Right kidney (tissue), 1 donor: ENCODE measurements at regions not wholly inside any gene's neighbourhood (a gene's known extent, or its start where the extent isn't known, plus 50 kb on each side); places are given as distances from the start of the nearest gene placed in this dataset.
"Not testable (repeated sequence)": the region's sequence is repeated elsewhere in the genome, so short reads cannot be mapped to it uniquely, and the experiment has no call there.

Experiments used
- DNase-seq: peaks from one replicate; pipeline ENCODE4 v3.0.0-alpha.2; 2016

DNA sequence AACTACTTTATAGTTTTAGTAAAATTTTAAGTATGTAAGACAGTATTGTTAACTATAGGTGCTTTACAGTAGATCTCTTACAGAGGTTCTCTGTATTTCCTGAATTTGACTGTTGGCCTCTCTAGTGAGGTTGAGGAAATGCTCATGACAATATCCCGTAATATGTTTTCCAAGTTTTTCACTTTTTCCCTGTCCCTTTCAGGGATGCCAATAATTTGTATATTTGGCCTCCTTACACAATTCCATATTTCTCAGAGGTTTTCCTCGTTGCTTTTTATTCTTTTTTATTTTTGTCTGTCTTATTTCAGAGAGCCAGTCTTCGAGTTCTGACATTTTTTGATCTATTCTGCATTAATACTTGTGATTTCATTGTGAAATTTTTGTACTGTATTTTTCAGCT lies 233.7 kb upstream of the PDE3A start:
- DNase-seq = no peak

DNA sequence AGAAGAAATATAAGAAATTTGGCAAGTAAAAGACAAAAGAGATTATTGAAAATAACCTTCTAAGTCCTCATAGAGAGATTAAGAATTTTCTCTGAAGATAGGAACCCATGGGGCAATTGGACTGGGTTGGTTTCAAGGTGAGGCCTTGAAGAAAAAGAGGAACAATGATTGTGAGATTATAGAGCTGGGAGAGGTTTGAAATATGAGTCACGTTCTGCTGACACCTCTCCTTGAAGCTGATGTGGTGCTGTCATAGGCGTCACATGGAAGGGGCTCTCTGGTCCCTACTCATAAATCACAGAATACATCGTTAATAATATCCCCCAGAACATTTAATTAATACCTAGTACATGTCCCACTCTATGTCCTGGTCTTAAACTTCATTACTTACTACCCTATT lies 227.6 kb upstream of the PDE3A start:
- DNase-seq = no peak

DNA sequence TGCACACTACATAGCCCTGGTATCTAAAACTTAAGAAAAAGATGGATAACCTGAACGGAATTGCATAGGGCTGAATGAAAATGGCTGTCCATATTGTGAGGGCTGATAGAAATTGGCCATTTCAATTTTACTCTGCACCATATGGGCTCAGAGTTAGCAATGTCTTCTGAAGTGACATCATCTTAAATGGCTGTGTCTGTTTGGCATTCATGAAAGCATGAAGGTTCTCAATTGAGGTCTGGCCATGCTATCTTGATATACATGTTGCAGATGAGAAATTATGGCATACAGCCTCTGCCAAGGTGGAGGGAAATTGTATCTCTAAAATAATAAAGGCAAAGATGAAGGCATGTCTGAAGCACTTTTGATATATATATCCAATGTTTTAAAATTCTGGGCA lies 226.0 kb upstream of the PDE3A start:
- no peak for DNase-seq

DNA sequence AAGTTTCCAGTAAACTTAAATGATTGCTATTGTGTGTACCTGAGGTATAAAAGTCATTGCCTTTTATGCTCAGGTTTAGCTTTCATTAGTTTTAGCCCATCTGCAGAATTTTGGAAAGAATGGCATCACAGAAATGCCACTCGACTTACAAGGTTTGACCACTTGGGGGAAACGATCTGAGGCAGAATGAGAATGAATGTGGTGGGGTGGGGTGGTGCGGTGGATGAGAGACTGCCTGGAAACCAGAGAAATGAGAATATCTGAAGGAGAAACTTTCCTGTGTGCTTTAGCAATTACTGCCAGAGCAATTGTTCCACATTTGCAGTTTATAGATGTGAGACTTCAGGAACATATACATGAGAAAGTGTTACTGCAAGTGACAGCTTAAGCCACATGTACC lies 225.4 kb upstream of the PDE3A start:
- DNase-seq = no peak

DNA sequence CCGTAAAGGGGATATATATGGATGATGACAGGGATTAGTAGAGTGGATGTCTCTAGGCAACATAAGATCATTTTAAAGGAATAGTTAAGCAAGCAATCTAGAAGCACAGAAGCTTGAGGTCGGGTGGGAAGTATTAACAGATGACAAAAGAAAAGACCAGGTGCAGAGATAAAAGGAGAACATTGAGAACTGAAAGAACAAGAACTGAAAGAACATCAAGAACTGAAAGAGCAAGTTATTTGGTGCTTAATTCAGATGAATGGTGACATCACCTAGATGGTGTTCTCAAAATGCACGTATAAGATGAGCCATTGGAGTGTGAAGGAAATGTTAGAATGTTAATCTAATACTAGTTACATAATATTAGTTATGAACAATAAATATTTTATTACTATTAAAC lies 224.0 kb upstream of the PDE3A start:
- no peak for DNase-seq

DNA sequence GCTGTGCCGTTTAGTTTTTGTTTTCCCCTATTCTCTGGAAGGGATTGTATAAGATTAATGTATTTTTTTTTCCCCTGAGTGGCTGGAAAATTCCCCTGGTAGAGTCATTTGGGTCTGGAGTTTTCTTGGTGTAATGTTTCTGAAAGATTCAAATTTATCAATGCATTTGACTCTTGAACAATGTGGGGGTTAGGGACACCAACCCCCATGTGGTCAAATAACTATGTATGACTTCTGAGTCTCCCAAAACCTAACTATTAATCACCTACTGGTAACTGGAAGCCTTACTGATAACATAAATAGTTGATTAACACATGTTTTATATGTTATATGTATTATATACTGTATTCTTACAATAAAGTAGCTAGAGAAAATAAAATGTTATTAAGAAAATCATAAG lies 220.1 kb upstream of the PDE3A start:
- DNase-seq = no peak

DNA sequence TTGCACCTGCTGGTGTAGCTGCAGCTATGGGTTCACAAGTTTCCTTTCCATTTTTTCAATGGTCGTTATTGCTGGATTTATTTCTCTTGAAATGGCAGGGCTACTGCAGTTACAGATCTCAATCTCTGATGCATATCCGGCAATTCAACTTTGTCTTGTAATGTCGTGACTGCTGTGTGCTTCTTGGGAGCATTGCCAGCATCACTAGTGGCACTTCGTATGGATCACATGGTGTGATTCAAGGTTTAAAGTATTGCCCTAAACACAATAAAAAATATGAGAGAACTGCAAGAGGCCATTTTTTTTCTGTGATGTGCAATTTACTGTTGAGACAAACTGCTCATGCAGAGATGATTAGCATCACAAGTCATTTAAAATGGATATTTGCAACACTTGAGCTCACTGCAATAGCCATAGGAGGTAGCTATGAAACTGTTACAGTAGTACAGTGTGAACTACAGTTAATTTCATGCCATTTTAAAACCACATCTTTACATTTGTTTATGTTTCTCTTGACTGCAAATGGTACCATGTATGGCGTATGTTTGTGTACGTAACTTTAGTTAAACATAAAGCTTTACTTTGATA lies 217.4 kb upstream of the PDE3A start:
- no peak for DNase-seq

DNA sequence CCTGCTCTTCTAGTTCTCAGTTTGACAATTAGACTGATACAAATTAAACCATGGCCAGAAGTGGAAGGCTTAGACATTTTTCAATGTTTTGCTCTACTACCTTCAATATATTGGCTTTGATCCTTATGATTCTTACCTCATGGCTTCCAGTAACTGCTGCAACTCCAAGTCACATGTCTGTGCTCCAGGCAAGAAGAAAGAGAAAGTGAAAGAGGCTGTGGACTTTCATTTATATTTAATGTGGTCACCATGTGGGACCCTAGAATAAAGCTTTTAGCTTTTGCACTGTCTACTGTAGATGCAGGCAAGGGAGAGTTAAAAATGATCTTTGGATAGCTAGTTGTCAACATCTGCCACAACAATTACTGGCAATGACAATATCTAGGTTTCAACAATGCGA lies 214.3 kb upstream of the PDE3A start:
- DNase-seq = no peak

DNA sequence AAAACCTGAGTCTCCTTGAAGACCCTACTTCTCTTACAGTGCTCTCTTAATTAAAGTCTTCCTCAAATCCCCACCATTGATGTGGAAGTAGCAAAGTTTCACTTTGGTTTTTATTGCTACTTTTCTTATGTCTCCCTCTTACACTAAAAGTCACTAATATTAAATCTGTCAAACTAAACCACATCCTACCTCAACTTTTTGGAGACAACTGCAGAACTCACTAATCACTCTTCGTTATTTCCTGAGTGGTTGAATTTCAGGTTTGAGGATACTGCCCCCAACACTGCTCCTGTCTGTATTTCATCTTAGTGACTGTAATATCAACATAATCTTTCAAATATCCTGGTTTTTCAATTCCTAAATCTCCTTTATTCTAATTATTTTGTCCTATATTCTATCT lies 213.0 kb upstream of the PDE3A start:
- no peak for DNase-seq

DNA sequence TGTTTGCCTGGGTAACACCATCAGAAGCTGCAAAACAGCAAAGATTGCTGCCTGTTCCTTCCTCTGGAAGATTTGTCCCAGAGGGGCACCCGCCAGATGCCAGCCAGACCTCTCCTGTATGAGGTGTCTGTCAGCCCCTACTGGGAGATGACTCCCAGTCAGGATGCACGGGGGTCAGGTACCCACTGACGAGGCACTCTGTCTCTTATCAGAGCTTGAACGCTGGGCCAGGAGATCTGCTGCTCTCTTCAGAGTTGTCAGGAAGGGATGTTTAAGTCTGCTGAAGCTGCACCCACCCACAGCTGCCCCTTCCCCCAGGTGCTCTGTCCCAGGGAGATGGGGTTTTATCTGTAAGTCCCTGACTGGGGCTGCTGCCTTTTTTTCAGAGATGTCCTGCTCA lies 207.4 kb upstream of the PDE3A start:
- not testable (repeated sequence) for DNase-seq

DNA sequence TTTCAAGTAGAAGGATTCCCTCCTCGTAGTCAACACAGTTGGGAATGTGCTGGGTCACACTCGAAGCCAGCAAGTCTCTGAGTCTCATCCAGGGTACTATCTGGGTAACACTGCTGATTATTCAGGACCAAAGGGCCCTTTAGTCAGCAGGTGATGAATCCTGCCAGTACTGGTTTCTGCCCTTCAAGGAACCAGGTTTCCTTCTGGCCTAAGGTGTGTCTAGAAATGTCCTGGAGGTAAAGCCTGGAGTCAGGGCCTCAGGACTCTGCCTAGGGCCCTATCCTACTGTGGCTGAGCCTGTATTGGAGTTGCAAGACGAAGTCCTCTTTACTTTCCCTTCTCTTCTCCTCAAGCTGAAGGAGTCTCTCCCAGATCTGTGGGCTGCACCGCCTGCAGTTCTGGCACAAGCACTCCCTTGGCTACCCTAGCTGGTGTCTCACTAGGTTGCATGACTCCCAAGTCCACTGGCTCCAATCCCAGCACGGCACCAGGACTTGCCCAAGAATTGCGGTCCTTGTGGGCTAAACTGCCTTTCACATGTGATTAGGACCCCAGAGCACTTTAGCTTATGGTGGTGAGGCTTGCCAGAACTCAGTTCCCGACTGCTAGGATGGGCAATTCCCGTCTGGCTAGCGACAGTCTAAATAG lies 193.7 kb upstream of the PDE3A start:
- no peak for DNase-seq

DNA sequence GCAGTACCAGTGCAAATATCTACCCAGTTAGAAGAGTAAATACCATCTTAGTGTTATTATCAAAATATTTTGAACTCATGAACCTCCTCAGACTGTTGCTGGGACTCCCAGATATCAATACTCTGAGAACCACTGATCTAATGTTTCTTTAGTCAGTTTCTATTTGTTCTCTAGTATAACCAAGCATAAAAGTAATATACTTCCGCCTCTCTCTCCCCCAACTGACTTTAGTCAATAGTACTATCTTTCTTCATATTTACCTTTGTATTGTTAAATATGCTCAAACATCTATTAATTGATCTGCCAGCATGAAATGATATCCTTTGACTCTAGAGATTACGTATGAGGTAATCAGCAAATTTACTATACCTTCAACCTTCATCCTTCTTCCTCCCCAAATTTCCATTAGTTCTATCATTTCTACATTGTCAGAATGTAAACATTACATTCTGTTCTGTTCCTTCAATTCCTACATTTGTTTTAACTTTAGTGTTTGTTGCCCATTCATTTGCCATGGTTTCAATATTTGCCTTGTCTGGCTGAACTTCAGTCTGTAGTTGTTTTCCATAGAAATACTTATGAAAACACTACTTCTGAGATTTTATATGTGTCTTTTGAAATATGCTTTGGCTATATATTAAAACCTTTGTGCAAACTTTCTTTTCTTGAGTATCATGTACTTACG lies 192.5 kb upstream of the PDE3A start:
- no peak for DNase-seq

DNA sequence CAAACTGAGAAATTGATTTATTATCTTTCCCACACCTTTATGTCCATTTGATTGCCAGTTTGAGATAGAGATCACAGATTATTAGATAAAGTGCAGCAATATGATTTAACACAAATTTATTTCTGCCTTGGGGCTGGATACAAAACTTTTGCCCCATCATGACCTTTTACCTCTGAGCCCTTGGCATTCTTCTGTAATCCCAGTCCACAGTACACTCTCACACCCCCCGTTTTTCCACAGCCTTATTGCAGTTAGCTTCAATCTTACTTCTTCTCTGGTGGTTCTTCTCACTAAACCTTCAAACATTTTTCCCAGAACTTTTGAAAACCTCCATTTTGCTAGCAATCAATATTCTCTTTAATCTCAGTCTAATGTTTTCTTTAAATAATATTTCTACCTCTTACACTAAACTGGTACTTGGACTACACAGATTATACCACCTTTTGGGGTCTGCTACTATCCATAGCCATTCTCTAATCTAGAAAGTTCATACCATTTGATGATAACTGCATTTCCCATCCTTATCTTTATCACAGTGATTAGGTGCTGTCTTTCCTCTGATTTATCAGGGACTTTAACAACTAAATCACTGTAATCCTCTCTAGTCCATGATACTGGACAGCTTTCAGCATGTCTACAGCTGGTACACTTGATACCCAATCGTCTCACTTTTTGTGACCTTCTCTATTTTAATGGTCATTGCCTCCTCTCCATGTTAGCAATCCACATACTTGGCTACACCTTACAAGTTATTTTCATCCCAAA lies 186.7 kb upstream of the PDE3A start:
- DNase-seq = no peak

DNA sequence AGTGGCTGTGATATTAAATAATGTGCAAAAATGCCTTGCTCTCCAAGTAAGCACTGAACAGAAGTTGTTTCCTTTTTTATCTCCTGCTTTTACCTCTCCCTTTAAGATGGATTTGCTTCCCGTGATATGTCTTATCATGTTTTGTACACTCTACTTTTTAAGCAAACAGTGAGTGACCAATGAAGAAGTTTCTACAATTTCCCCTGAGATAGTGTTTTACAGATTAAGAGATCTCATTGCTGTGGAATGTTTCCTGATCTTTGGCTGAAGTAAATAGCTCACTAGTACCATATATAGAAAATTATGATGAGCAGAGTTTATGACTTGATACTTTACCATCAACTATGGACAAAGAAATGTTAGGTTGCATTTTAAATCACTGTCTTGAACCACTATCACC lies 184.8 kb upstream of the PDE3A start:
- no peak for DNase-seq

DNA sequence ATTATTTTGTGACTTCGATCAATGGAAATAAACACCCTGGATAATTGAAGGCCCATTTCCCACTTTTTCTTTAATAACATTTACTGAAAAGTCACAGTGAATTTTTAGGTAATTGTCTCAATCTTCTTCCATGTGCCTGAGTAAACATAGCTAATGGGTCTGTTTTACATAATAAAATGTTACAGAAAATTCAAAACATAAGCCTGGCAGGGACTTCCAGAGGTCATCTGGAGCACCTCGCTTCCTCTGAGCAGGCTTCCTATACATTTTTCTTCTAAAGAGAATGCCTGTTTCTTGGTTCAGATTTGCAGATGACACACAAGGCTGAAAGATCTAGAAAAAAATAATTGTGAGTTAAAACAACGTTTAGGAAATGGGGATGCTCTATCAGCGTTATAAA lies 183.8 kb upstream of the PDE3A start:
- DNase-seq = no peak

DNA sequence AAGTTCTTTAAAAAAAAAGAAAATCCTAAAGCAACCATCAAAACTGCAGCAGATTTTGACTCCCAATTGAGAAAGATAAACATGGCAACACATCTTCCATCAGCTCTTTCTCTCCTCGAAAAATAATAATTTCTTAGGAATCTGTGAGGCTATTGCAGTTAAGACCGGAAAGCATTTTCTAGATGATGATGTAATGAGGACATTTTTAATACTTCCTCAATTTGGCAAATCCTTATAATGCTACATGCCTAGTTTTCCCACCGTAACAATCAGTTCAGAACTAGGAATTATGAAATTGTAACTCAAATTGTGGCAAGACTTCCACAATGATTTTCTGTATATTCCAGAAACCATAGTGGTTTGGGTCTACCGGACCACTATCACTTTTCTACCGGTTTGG lies 180.9 kb upstream of the PDE3A start:
- DNase-seq = no peak

DNA sequence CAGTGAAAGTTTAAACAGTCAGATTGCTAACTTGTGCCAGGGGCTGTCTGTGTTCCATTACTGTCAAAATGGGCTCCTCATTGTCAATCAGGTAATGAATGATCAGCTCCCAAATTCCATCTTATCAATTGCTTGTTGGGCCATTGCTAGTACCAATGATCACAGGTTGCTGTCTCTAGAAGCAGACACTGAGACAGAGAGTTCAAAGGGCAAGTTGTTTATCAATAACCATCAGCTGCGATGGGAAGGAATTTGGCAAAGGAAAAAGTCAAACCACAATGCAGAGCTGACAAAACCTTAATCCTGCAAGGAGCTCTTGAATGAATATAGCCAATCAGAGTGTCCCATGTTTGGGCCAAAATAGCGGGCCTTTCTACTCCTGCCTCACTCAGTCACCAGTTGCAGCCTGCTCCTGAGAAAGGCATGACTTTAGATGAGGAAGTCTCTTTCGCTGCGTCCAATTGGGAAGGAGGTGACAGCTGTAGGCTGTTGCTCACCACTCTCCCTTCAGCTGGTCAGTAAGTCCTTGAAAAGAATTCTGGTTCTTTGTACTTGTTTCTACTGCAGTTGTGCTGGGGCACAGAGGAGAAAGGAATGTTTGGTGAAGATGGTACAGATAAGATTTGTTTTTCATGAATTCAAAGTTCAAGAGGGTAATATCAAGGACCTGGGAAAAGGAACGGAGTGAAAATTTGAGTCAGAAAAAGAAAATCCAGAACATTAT lies 179.2 kb upstream of the PDE3A start:
- DNase-seq = no peak

DNA sequence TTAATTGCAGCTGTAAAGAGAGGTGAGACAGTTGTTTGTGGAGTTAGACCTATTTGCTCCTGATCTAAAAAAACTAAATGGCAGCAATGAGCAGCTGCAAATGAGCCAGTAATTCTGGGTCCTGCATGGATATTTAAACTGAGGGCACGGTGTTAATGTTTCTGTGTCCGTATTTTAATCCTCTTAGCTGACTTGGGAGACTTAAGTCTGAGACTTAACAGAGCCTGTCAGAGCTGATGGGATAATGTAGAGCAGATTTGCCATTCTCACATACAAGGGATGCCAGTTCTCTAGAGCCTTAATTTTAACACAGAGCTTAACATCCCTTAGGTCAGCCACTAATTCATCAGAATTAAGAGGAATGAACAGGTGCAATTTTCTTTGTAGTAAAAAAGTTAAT lies 178.6 kb upstream of the PDE3A start:
- no peak for DNase-seq

DNA sequence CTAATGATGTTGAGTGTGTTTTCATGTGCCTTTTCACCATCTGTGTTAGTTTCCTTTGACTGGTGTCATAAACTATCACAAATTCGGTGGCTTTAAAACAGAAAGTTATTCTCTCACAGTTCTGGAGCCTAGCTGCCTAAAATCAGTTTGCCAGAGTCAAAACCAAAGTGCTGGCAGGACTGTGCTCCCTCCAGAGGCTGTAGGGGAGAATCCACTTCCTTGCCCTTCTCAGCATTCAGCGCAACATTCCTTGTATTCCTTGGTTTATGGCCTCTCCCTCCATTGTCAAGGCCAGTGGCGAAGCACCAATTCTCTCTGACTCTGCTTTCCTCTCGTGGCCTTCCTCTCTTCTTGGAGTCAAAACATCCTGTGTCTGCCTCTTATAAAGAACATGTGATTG lies 174.2 kb upstream of the PDE3A start:
- no peak for DNase-seq

DNA sequence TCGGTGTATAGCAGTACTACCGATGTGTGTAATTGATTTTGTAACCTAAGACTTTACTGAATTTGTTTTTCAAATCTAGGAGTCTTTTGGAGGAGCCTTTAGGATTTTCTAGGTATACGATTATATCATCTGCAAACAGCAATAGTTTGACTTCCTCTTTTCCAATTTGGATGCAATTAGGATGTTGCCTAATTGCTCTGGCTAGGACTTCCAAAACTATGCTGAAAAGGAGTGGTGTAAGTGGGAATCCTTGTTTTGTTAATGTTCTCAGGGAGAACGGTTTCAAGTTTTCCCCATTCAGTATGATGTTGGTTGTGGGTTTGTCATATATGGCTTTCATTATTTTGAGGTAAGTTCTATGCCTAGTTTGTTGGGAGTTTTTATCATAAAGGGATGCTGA lies 171.6 kb upstream of the PDE3A start:
- no peak for DNase-seq

DNA sequence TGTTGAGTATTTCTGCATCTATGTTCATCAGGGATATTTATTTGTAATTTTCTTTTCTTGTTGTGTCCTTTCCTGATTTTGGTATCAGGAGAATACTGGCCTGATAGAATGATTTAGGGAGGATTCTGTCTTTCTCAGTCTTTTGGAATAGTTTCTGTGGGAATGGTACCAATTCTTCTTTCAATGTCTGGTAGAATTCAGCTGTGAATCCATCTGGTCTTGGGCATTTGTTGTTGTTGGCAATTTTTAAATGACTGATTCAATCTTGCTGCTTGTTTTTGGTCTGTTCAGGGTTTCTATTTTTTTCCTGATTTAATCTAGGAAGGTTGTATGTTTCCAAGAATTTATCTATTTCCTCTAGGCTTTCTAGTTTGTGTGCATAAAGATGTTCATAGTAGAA lies 170.9 kb upstream of the PDE3A start:
- no peak for DNase-seq

DNA sequence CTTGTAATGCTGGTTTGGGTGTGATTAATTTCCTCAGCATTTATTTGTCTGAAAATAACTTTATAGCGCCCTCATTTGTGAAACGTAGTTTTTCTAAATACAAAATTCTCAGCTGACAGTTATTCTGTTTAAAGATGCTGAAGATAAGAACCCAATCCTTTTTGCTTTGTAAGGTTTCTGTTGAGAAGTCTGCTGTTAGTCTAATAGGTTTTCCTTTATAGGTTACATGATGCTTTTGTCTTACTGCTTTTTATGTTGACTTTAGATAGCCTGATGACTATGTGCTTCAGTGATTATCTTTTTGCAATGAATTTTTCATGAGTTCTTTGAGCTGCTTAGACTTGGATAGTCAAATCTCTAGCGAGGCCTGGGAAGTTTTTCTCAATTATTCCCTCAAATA lies 168.6 kb upstream of the PDE3A start:
- DNase-seq = no peak

DNA sequence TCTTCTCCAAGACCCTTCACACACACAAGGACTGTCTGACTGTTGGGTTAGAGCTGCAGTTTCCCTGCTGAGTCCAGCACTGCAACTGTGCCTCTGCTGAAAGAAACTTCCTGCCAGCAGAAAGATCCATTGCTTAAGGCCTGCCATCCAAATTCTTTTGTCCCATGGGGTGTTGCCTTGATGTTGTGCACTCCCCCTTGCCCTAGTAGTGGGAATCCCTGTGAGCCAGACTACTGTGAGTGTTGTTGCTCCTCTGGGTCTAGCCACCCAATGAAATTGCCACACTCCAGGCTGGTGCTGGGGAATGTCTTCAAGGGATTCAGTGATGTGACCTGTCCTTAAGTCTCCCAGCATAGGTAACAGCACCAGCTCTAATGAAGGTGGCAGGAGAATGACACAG lies 166.6 kb upstream of the PDE3A start:
- no peak for DNase-seq
